IPS DF 19.7 (cell line): ENCODE measurements at regions not wholly inside any gene's neighbourhood (a gene's known extent, or its start where the extent isn't known, plus 50 kb on each side); places are given as distances from the start of the nearest gene placed in this dataset.
"Not testable (repeated sequence)": the region's sequence is repeated elsewhere in the genome, so short reads cannot be mapped to it uniquely, and the experiment has no call there.

ENCODE experiments used
- DNase-seq: peaks from one replicate; pipeline ENCODE4 v3.0.0-alpha.2; 2013; ENCODE audit warnings: low read depth, low spot score

- no peak for DNase-seq
Observed at GRCh38 chr15:35980719-35981118, 434.8 kb upstream of the DPH6 start.

GRCh38 chr15:35986191-35986721 is 440.3 kb upstream of the DPH6 start:
- DNase-seq = no peak

GRCh38 chr15:35987056-35987455 is 441.1 kb upstream of the DPH6 start:
- DNase-seq = no peak

GRCh38 chr15:35991386-35991785 is 445.4 kb upstream of the DPH6 start:
- DNase-seq = no peak

- DNase-seq = no peak
Observed at GRCh38 chr15:35992791-35993190, 446.8 kb upstream of the DPH6 start.

GRCh38 chr15:35993196-35993595 is 447.2 kb upstream of the DPH6 start:
- no peak for DNase-seq

GRCh38 chr15:35994876-35995275 is 448.9 kb upstream of the DPH6 start:
- DNase-seq = no peak

- DNase-seq = no peak
Observed at GRCh38 chr15:35998663-35999602, 453.0 kb upstream of the DPH6 start.

- DNase-seq = no peak
Observed at GRCh38 chr15:36004891-36005490, 459.0 kb upstream of the DPH6 start.

- DNase-seq = no peak
Observed at GRCh38 chr15:36005542-36005941, 459.6 kb upstream of the DPH6 start.

- no peak for DNase-seq
Observed at GRCh38 chr15:36007699-36008098, 461.7 kb upstream of the DPH6 start.

- no peak for DNase-seq
Observed at GRCh38 chr15:36008719-36009118, 462.8 kb upstream of the DPH6 start.

- DNase-seq = no peak
Observed at GRCh38 chr15:36024031-36024688, 478.2 kb upstream of the DPH6 start.

GRCh38 chr15:36026627-36027283 is 480.8 kb upstream of the DPH6 start:
- DNase-seq = no peak

GRCh38 chr15:36029606-36030210 is 483.7 kb upstream of the DPH6 start:
- DNase-seq = no peak

- DNase-seq = no peak
Observed at GRCh38 chr15:36039996-36040572, 494.1 kb upstream of the DPH6 start.

- not testable (repeated sequence) for DNase-seq
Observed at GRCh38 chr15:36047018-36047716, 501.2 kb upstream of the DPH6 start.

- DNase-seq = no peak
Observed at GRCh38 chr15:36050899-36051298, 504.9 kb upstream of the DPH6 start.

- DNase-seq = peak; percentile 23
Observed at GRCh38 chr15:36052641-36053040, 506.7 kb upstream of the DPH6 start.

GRCh38 chr15:36053746-36054145 is 507.8 kb upstream of the DPH6 start:
- DNase-seq = no peak
